ENCODE measurements at regions not wholly inside any gene's neighbourhood (a gene's known extent, or its start where the extent isn't known, plus 50 kb on each side); places are given as distances from the start of the nearest gene placed in this dataset.

GRCh38 chr7:19574131-19574530 lies 134.7 kb downstream of the POLR1F start:
- no peak for DNase-seq (ENCODE audit: low spot score in 2 of 2)
- Histone ChIP-seq H3K9me3 (no peaks in the 10 kb centered on the region), H3K36me3 (no peaks in the 10 kb centered on the region), H3K27ac (no peak overlapping the region), H3K27me3 (no peaks in the 10 kb centered on the region), H3K4me1 (no peaks in the 10 kb centered on the region), H3K4me3 (no peak overlapping the region)
- intact Hi-C loops (cut with DNase I) = no loop called here
- no peak for TF ChIP-seq CTCF (IDR thresholded peaks at IDR 0.05)

- Histone ChIP-seq H3K27me3 (no peaks in the 10 kb centered on the region), H3K36me3 (no peaks in the 10 kb centered on the region), H3K4me1 (no peaks in the 10 kb centered on the region), H3K9me3 (no peaks in the 10 kb centered on the region), H3K27ac (no peak overlapping the region), H3K4me3 (no peak overlapping the region)
- intact Hi-C loops (cut with DNase I) = no loop called here
- DNase-seq (ENCODE audit: low spot score in 2 of 2) = no peak
- no peak for TF ChIP-seq CTCF (IDR thresholded peaks at IDR 0.05)
Observed at GRCh38 chr7:19572566-19572965, 136.3 kb downstream of the POLR1F start.

GRCh38 chr7:19567011-19567410 lies 141.8 kb downstream of the POLR1F start:
- Histone ChIP-seq H3K27ac (no peak overlapping the region), H3K9me3 (no peaks in the 10 kb centered on the region), H3K4me3 (no peak overlapping the region), H3K36me3 (no peaks in the 10 kb centered on the region), H3K27me3 (no peaks in the 10 kb centered on the region), H3K4me1 (no peaks in the 10 kb centered on the region)
- TF ChIP-seq CTCF (IDR thresholded peaks at IDR 0.05) = no peak
- no peak for DNase-seq (ENCODE audit: low spot score in 2 of 2)
- intact Hi-C loops (cut with DNase I) = no loop called here

GRCh38 chr7:19565602-19566001 lies 143.2 kb downstream of the POLR1F start:
- H3K9me3 ChIP-seq = no peaks in the 10 kb centered on the region
- no peak overlapping the region for H3K4me3 ChIP-seq
- H3K4me1 ChIP-seq = no peaks in the 10 kb centered on the region
- intact Hi-C loops (cut with DNase I) = no loop called here
- H3K27me3 ChIP-seq = no peaks in the 10 kb centered on the region
- DNase-seq (ENCODE audit: low spot score in 2 of 2) = no peak
- no peak overlapping the region for H3K27ac ChIP-seq
- no peaks in the 10 kb centered on the region for H3K36me3 ChIP-seq
- no peak for TF ChIP-seq CTCF (IDR thresholded peaks at IDR 0.05)

GRCh38 chr7:19561121-19561805 lies 147.6 kb downstream of the POLR1F start:
- no peak overlapping the region for H3K27ac ChIP-seq
- intact Hi-C loops (cut with DNase I) = no loop called here

More at GRCh38 chr7:19561121-19561805, 147.6 kb downstream of the POLR1F start:
- H3K4me1 ChIP-seq = no peaks in the 10 kb centered on the region
- H3K9me3 ChIP-seq = no peaks in the 10 kb centered on the region
- H3K4me3 ChIP-seq = no peak overlapping the region
- no peak for DNase-seq (ENCODE audit: low spot score in 2 of 2)
- H3K27me3 ChIP-seq = no peaks in the 10 kb centered on the region
- no peaks in the 10 kb centered on the region for H3K36me3 ChIP-seq
- no peak for TF ChIP-seq CTCF (IDR thresholded peaks at IDR 0.05)
